HG02840 (cell line): ENCODE measurements at regions not wholly inside any gene's neighbourhood (a gene's known extent, or its start where the extent isn't known, plus 50 kb on each side); places are given as distances from the start of the nearest gene placed in this dataset.
"Not testable (repeated sequence)": the region's sequence is repeated elsewhere in the genome, so short reads cannot be mapped to it uniquely, and the experiment has no call there.

Experiments used
- ATAC-seq: cut with Tn5 transposase; IDR thresholded peaks from one replicate; pipeline ENCODE4 v1.9.1; 2021; ENCODE audit warnings: mild to moderate bottlenecking, moderate library complexity, moderate number of reproducible peaks; ENCODE audit not compliant: unreplicated experiment, low FRiP score

DNA sequence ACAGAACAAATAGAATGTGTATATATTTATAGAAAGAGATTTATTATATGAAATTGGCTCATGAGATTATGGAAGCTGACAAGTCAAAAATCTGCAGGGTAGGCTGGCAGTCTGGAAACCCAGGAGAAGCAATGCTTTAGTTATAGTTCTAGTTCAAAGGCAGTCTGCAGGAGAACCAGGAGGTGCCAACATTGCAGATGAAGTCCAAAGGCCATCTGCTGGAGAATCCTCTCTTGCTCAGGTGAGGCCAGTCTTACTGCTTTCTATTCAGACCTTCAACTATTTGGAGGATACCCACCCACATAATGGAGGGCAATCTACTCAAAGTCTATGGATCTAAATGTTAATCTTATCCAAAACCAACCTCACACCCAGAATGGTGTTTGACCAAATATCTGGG lies 75.9 kb upstream of the MRPS6 start:
- no peak for ATAC-seq

DNA sequence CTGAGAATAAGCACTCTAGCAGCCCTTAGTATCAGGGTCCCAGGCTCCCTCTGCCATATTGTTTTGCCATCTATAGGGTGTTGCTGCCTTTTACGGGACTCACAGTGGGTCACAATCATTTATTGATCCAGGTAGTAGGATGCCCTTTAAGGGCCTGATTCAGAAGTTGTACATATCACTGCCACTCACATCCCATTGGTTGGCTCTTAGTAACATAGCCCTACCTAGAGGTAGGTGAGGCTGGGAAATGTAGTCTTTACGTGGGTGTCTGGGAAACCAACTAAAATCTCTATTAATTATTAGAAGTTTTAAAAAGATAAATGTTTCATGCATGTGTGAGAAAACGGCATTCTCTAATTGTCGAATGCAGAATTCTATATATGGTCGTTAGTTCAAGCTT lies 78.8 kb upstream of the ATP5PO start:
- ATAC-seq: no peak

DNA sequence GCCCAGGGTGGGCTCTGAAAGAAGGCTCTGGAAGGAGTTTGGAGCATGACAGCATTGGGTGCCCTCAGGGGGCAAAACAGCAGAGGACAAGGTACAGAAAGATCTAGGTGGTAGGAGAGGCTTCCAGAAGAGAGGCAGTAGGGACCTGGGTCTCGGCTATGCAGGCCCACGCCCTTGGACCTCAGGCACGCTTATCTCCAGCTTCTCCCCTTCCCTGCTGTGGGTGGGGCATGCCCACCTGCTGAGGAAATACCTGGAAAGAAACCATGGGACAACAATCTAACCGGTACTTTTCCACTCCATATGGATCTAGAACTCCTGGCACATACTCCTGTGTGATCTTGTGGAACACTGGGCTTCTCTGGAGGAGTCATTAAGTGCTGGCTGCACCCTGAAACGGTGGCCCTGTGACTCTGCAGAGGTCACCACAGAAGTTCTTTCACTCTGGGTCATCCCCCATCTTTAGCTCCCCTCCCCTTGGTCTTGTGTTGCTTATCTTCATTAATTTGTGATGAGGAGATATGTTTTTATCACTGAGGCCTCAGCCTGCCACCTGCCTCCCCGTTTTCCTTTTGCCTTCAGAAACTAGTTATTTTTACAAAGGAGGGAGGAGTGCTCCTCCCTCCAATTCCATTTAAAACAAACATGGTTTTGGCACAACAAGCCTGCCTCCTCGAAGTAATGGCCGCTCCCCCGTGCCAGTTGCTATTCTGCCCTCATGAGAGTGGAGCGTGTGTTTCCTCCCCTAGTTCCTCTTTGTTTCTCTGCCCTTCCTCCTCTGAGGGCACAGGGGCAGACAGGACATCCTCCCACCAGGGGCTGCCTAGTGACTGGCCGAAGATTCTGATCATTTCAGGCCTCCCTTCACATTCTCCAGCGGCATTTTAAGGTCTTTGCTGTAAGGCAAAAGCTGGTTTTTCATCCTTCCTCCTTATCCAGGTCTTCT lies 78.0 kb upstream of the ATP5PO start:
- no peak for ATAC-seq

DNA sequence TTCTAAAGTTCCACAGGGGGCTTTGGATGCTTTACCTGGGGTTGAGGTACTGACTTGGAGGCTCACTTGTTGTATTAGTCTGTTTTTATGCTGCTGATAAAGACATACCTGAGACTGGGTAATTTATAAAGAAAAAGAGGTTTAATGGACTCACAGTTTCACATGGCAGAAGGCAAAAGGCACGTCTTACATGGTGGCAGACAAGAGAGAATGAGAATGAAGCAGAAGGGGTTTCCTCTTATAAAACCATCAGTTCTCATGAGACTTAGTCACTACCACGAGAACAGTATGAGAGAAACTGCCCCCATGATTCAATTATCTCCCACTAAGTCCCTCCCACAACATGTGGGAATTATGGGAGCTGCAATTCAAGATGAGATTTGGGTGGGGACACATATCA lies 76.8 kb upstream of the ATP5PO start:
- not testable (repeated sequence) for ATAC-seq

DNA sequence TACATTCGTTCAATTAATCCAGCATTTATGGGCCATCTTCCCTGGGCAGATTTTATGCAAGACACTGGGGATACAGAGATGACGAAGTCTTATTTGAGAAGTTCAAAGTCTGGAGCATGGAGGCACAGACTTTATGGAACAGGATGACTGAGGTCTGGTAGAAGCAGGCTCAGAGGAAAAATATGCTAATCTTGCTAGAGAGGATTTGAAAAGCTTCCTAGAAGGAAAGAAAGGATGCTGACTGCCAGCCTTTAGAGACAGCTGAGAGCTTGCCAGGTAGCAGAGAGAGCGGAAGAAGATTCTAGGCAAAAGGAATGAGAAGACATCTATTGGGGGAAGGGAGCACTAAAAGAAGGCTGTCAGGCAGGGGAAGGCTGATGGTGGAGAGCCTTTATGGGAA lies 75.5 kb upstream of the ATP5PO start:
- no peak for ATAC-seq

DNA sequence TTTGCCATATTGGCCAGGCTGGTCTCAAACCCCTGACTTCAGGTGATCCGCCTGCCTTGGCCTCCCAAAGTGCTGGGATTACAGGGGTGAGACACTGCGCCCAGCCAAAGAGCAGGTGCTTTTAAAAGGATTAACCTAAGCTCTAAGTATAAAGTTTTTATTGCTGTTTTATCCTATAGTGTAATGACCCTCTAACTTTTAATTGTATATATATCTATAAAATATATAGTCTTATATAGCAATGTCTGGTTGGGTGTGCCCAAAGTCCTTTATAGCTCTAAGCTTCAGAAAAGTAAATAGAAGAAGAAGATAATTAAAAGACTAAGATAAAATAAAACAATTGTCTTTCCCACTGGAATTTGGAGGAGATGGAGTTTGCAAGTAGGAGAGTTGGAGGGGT lies 73.8 kb upstream of the ATP5PO start:
- no peak for ATAC-seq

DNA sequence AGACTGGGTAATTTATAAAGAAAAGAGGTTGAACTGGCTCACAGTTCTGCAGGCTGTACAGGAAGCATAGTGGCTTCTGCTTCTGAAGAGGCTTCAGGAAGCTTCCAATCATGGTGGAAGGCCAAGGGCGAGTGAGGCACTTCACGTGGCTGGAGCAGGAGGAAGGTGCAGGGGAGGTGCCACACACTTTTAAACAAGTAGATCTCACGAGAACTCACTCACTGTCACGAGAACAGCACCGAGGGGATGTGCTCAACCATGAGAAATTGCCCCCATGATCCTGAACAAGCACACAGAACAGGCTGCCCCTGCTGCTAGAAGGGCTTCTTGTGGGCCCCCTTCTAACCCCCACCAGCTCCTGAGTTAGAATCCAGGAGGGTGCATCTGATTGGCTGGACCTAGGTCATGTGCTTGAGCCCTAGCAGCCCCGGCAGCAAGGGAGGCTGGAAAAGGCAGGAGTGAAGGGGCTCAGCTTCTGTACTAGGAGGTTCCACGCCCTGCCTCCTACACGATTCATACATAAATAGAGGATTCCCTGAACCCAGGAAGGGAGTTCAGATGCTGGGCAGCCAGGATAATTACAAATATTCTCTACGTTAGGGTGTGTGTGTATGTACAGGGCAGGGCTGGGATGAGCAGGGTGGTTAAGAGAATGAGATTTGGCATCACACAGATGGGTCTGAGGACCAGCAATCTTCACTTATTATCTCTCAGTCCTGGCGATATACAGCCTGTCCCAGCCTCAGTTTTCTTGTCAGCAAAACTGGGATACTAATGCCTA lies 72.8 kb upstream of the ATP5PO start:
- no peak for ATAC-seq

DNA sequence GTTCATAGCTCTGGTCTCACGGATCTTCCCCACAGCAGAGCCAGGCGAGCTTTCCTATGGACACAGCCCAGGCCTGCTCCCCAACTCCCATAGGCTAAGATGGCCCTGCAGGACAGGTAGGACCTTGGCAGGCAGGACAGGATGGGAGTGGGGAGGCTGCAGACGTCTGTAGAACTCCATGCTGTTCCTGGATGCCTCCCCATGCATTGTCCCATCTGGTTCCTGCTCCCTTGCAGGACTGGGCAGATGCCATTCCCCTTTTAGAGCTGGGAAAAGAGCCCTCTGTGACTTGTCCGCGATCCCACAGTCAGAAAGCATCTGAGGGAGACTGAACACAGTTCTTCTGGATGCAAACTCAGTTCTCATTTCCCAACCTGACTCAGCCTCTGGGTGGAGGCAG lies 71.9 kb upstream of the ATP5PO start:
- no peak for ATAC-seq

DNA sequence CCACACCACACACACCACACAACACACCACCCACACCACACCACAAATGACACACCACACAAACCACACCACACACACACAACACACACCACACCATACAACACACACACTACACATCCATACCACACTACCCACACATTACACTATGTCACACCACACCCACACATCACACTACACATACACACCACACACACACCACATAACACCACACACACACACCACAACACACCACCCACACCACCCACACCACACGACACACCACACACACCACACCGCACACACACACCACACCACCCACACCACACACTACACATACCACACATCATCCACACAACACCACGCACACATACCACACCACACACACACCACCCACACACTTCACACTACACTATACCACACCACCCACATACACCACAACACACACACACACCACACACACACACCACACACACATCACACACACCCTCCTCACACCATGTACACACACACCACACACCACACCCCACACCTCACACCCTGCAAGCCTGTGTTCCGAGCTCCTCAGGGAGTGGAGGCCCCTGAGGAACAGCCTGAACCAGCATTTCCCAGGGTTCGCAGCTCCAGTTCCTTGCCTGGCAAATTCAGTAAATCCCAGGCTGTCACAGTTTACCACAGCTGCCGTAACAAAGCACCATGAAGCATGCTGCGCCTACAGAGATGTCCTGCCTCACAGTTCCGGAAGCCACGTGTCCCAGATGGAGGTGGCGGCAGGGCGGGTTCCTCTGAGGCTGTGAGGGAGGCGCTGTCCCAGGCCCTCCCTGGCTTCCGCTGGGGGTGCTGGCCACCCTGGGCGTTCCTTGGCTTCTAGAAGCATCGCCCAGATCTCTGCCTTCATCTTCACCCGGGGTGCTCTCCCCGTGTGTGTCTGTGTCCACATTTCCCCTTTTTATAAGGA lies 69.8 kb upstream of the ATP5PO start:
- no peak for ATAC-seq

DNA sequence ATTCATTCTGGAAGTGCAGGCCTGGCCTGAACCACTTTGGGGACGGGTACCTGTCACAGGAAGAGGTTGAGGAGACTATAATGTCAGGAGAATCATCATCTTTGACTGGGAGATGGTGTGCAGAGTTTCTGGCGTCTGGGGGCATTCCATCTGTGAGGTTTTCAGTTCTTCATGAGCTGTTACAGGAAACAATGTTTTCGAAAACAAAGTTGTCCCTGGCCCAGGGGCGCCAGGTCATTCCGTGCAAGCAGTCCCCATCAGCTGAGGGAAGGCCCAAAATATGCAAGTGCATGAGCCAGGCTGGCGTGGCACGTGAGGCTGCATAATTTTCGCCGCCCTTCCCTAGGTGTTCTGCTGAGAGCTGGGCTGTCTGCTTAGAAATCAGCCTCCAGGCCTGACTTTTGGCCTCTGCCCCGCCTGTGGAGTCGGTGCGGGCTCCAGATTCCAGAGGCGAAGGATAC lies 68.4 kb upstream of the ATP5PO start:
- no peak for ATAC-seq

DNA sequence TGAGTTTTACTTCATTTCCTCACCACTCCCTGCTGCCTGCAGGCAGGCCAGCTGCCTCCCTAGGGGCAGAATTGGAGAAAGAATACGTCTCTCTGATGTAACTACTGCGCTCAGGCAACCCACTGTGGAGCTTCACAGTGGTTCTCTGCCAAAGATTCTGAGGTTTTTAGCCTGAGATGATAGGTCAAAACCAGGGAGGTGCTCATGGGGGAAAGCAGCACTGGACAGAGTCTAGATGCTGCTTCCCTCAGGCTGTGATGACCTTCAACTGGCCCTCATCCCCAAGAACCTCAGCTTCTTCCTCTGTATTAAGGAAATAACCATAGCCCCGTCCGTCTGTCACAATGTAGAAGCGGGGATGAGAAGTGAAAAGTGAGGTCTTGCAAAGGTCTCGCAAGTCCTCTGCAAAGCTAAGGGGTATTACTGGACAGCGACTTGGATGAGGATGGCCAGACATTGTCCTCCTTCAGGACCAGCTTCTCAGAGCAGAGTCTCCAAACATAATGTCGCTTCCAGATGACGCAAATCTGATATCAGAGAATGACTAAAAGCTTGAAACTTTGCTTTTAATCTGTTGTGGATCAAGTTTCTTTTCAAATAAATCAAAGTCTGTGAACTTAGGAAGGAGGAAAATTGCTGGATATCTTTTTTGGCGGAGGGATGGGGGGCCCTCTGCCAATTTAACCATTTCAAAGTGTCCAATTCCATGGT lies 65.9 kb upstream of the ATP5PO start:
- no peak for ATAC-seq

DNA sequence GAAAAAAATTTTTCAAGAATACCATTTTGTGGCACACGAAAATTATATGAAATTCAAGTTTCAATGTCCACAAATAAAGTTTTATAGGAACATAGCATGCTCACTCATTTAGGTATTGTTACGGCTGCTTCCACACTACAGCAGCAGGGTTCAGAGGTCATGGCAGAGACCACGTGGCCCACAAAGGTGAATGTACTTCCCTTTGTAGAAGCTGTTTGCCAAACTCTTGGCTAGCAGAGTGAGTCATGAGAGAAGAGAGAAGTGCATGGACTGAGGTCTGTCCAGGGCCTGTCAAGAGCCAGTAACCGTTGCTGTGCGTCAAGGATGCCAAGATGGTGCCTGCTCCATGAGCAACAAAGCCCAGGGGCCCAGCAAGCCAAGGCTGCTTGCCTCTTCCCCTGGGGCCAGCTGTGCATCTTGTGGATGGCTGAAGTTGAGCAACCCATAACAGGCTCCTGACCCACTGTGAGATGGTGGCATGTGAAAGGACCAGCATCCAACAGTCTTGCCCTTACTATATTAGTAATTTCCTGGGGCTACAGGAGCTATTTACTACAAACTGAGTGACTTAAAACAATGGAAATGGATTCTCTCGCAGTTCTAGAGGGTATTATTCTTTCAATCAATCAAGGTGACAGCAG lies 64.8 kb upstream of the ATP5PO start:
- ATAC-seq: no peak

DNA sequence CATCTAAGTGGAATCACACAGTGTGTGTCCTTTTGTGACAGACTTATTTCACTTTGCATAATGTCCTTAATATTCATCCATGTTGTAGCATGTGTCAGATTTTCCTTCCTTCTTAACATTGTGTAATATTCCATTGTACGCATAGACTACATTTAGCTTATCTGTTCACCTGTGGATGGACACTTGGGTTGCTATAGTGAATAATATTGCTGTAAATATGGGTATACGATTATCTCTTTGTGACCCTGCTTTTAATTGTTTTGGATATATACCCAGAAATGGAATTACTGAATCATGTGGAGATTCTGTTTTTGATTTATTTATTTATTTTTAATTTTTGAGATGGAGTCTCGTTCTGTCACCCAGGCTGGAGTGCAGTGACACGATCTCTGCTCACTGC lies 63.0 kb upstream of the ATP5PO start:
- no peak for ATAC-seq

DNA sequence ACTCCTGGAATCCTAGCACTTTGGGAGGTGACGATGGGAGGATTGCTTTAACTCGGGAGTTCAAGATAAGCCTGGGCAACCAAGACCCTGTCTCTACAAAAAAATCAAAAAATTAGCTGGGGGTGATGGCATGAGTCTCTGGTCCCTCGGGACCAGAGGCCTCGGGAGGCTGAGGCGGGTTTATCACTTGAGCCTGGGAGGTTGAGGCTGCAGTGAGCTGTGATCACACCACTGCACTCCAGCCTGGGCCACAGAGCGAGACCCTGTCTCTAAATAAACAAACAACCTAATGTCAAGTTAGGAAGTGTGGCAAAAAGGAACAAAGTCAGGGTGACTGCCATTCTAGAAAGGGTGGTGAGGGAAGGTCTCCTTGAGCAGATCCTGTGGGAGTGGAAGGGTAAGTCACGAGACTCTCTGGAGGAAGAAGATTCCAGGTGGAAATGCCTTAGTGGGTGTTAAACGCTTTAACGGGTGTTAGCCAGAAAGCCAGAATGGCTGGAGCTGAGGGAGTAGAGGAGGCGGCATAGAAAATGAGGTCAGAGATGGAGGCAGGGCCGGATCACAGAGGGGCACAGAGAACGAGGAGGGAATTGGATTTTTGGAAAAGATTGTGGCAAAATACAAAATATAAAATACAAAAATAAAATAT lies 62.2 kb upstream of the ATP5PO start:
- no peak for ATAC-seq

DNA sequence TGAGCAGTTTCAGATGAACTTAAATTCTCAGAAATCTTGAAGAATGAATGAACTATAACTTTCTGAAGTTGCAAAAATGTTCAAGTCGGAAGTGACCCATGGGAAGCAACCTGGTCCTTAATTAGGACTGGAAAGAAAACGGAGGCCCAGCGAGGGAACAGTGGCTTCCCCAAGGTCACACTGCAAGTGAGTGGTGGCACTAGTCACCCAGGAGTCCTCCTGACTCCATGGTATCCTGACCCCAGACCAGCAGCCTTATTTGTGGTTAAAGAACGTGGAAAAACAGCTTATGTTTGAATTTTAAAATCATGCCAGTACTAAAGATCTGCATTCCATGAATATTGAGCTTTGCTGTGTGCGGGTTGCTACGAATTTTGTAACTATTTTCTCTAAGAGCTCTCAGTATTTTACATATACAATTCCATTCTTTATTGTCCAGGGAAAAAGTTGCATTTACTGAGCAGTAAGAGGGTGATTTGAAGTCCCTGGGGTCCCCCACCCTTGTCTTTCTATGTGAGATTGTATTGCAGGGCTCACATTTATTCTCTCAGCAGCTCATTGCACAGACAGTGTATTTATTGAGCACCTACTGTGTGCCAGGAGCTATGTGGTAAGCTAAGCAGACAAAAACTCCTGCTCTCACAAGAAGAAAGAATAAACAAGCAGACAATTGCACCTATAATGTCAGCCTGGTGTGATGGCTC lies 61.6 kb upstream of the ATP5PO start:
- ATAC-seq: no peak

DNA sequence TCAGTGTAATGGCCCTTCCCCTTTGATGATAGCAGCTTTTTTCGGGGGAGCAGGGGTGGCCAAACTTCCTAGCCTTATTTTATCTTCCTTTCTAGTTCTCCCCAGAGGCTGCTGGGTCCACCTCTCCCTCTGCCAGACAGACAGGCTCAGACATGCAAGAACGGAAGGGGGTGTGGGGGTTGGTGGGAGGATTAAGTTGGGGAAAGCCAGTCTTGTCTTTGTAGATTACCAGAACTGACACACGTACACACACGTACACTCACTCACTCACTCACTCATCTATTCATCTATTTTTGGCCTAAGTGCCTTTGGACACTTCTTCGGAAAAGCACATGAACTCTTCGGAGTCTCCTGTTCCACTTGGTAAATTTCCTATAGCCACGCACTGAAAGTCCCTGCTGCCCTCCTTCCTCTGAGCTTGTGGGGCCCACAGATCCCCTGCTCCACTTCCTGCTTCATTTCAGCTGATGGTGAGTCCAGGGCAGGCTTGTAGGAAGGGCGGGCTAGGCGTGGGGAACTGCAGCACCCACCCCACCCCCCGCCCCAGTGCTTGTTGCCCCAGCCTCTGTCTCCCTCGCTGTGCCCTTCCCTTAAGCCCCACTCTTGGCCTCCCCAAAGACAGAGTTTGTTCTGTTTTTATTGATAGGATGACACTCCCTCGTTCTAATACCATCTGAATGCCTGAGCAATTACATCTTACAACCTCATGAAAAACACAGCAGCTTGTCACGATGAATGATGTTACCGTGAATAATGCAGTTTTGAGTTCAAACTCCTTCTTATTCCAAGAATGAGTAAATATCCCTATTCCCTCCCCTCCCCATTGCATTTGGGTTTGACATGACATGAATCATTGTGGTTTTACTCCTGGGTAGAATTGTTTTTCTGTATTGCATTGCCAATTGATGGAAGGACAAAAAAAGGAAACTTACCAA lies 60.7 kb upstream of the ATP5PO start:
- peak; percentile 30 for ATAC-seq

DNA sequence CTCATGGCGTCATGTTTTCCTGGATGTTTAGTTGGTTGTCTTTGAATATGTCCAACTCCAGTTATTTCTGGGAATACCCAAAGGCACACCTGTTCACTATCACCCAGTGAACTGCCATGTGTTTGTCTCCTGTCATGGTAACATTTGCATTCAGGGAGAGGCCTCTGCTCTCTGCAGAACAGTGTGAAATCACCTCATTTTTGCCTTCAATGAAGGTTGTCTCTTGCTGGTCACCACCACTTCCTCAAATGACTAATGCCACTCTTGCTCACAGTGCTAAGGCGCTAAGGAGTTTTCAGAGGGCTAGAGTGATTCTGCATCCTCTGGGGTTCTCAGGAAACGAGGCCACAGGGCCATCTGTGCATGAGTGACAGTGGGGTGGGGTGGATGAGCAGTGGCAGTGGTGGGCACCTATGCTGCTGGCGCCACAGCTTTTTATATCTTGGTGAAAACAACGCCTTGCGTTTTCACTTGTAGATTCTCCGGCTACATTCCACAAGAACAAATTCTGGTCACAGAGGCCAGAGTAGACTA lies 60.0 kb upstream of the ATP5PO start:
- ATAC-seq: peak; percentile 84
